Right atrium auricular region (tissue), 2 donors: ENCODE measurements at regions not wholly inside any gene's neighbourhood (a gene's known extent, or its start where the extent isn't known, plus 50 kb on each side); places are given as distances from the start of the nearest gene placed in this dataset.

Experiments
- DNase-seq: peaks from one replicate; pipeline ENCODE4 v3.0.0-alpha.2; 2019; ENCODE audit warnings: low spot score
- H3K27ac ChIP-seq, 2 donors: fragments of 200-600 bp; sonication (generic); 1 replicate in 1 of 2; 2 replicates in 1 of 2; pipeline ENCODE4 v1.5.1; 2016 to 2019
- H3K27me3 ChIP-seq, 2 donors: fragments of 200-600 bp; sonication (generic); one replicate each; pipeline versions ENCODE4 v1.5.1 to v1.6.0; 2017 to 2019
- H3K36me3 ChIP-seq: fragments of 200-600 bp; sonication (generic); one replicate; pipeline ENCODE4 v1.5.1; 2016
- H3K4me1 ChIP-seq, 2 donors: fragments of 200-600 bp; sonication (generic); one replicate each; pipeline versions ENCODE4 v1.5.1 to v1.6.0; 2017 to 2019
- H3K4me3 ChIP-seq, 2 donors: fragments of 200-600 bp; sonication (generic); 1 replicate in 1 of 2; 2 replicates in 1 of 2; pipeline ENCODE4 v1.5.1; 2017 to 2019; ENCODE audit warnings: mild to moderate bottlenecking in 1 of 2, moderate library complexity in 1 of 2
- H3K9me3 ChIP-seq, 2 donors: fragments of 200-600 bp; sonication (generic); one replicate each; pipeline ENCODE4 v1.5.1; 2019
- CTCF ChIP-seq, 2 donors: fragments of 200-600 bp; sonication (generic); IDR thresholded peaks; one replicate each; pipeline ENCODE4 v1.5.1; 2019; ENCODE audit warnings: antibody characterized with exemption in 2 of 2

DNA sequence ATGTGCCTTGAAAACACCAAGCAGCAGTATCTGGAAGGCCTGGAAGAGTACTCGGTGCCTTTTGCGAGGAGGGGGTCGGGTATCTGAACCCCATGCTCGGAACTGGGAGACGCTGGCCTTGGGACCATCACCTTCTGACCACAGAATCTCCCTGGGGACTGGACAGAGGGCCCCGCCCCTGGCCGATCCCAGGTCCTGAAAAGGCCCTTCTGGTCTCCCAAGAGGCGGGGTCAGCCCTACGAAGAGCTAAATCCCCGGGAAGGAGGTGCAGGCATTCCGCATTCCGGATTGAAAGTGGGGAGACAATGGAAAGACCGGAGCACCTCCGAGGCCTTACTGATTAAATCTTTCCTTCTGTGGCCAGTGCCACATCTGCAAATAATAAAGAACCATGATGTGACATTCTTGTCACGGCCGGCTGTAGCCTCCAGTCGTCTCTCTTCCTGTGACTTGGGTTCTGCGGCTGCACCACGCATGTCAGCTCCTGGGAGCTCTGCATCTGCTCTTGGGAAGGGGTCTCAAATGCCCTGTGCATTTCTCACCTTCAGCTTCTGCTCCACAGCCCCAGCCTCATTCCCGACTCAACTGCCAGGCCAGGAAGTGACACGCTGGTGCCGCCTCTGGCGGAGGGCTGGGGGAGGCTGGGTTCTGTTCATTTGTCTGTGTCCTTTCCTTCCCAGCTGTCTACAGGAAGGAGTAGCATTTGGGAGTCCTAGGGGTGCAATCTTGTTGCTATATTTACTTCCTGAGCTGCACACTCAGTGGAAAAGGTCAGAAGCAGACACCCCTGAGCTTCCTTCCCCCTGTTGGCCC is 173.5 kb downstream of the KLF13 start:
- Histone ChIP-seq H3K9me3 (no peaks in the 10 kb centered on the region), H3K27me3 (no peaks in the 10 kb centered on the region), H3K27ac (no peak overlapping the region), H3K4me1 (no peaks in the 10 kb centered on the region), H3K4me3 (no peak overlapping the region), H3K36me3 (no peaks in the 10 kb centered on the region)
- peak; percentile 4 for DNase-seq
- TF ChIP-seq CTCF (IDR thresholded peaks at IDR 0.05): no peak

DNA sequence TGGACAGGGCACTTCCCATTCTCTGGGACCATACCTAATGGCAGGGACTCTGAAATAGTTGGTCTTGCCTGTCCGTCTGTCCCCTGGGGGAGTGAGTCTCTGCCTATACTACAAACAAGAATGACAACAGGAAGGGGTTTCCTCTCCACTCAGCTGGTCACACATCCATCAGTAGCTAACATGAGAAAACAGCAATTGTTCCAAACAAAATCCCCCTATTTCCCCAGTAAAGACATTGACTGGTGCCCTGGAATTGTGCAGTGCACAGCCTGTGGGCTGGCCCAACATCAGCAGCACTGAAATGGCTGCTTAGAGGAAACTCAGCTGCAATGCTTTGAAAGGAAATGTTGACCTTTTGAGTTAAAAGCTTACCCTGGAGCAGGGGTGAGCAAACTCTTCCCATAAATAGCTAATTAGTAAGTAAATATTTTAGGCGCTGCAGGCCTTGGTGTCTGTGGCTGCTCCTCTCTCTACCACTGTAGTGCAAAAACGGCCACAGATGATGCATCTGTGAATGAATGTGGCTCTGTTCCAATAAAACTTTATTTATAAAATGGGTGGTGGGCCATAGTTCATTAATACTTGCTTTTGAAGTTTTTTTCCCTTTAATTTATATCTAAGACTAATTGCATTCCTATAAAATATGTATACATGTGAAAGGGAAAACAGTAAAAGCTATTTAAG is 174.3 kb downstream of the KLF13 start:
- H3K4me1 ChIP-seq: no peaks in the 10 kb centered on the region
- H3K27me3 ChIP-seq: no peaks in the 10 kb centered on the region
- DNase-seq: peak; percentile 28
- TF ChIP-seq CTCF (IDR thresholded peaks at IDR 0.05): no peak
- H3K36me3 ChIP-seq: no peaks in the 10 kb centered on the region
- no peak overlapping the region for H3K4me3 ChIP-seq
- no peaks in the 10 kb centered on the region for H3K9me3 ChIP-seq
- no peak overlapping the region for H3K27ac ChIP-seq

- H3K27ac ChIP-seq: no peak overlapping the region
- no peaks in the 10 kb centered on the region for H3K27me3 ChIP-seq
- no peaks in the 10 kb centered on the region for H3K4me1 ChIP-seq
- H3K36me3 ChIP-seq: no peaks in the 10 kb centered on the region
- TF ChIP-seq CTCF (IDR thresholded peaks at IDR 0.05): no peak
- no peak overlapping the region for H3K4me3 ChIP-seq
- H3K9me3 ChIP-seq: no peaks in the 10 kb centered on the region
- DNase-seq: peak; percentile 53
These were observed 175.0 kb downstream of the KLF13 start for GRCh38 chr15:31501536-31502157.

- Histone ChIP-seq H3K4me3 (no peak overlapping the region), H3K27ac (no peak overlapping the region), H3K9me3 (no peaks in the 10 kb centered on the region), H3K27me3 (no peaks in the 10 kb centered on the region), H3K4me1 (no peaks in the 10 kb centered on the region), H3K36me3 (no peaks in the 10 kb centered on the region)
- DNase-seq: peak; percentile 40
- TF ChIP-seq CTCF (IDR thresholded peaks at IDR 0.05): no peak
These were observed 176.1 kb downstream of the KLF13 start for GRCh38 chr15:31502541-31503229.

DNA sequence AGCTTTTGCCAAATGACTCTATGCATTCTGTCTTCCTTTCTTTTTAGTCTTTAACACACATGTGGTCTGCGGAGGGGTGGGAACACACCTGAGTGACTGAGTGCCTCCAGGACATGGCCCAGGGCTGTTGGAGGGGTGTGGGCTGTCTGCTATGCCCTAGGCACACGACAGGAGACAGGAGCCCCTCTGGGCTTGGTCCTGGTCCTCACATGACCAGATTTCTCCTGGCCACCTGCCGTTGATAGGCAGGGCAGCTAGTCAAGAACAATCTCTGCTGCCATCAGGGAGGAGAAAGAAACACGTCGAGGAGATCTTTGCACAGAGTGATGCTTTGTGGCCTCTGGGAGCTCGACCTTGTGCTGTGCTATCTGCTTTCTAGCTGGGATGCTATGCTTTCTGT is 176.6 kb downstream of the KLF13 start:
- H3K9me3 ChIP-seq: no peaks in the 10 kb centered on the region
- no peak for TF ChIP-seq CTCF (IDR thresholded peaks at IDR 0.05)
- H3K27ac ChIP-seq: no peak overlapping the region
- H3K27me3 ChIP-seq: no peaks in the 10 kb centered on the region
- no peak overlapping the region for H3K4me3 ChIP-seq
- no peaks in the 10 kb centered on the region for H3K4me1 ChIP-seq
- H3K36me3 ChIP-seq: no peaks in the 10 kb centered on the region
- peak; percentile 43 for DNase-seq
